Kasumi-1 (cell line): ENCODE measurements at regions not wholly inside any gene's neighbourhood (a gene's known extent, or its start where the extent isn't known, plus 50 kb on each side); places are given as distances from the start of the nearest gene placed in this dataset.
"Not testable (repeated sequence)": the region's sequence is repeated elsewhere in the genome, so short reads cannot be mapped to it uniquely, and the experiment has no call there.

Source experiments
- DNase-seq, 2 experiments: peaks; one replicate each; lab custom pipeline; 2025; lab: John Stamatoyannopoulos, UW

GRCh38 chr1:232579958-232580941 lies 49.7 kb downstream of the SIPA1L2 start:
- no peak for DNase-seq

- DNase-seq, result no peak
Measured at GRCh38 chr1:232579466-232579865, 50.5 kb downstream of the SIPA1L2 start.

GRCh38 chr1:232578651-232579195 lies 51.2 kb downstream of the SIPA1L2 start:
- no peak for DNase-seq

GRCh38 chr1:232577772-232578171 lies 52.2 kb downstream of the SIPA1L2 start:
- DNase-seq, result no peak

- DNase-seq, result no peak
Measured at GRCh38 chr1:232576537-232576936, 53.4 kb downstream of the SIPA1L2 start.

- no peak for DNase-seq
Measured at GRCh38 chr1:232575763-232576040, 54.2 kb downstream of the SIPA1L2 start.

- no peak for DNase-seq
Measured at GRCh38 chr1:232574889-232575762, 54.8 kb downstream of the SIPA1L2 start.

DNA sequence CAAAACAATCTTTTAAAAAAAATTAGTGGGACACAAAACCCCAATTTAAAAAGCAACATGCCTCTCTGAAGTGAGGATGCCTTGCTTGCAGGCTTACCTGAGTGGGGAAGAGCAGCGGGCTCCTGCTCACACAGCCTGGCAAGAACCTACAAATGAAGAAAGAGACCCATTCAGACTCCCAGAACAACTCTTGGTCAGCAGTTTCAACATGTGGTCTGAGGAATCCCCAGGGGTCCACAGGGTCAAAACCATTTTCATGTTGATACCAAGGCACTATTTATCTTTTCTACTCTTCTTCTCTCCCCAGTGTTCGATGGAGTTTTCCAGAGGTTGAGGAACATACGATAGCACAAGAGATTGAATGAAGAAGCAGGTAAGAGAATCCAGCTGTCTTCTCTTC lies 55.9 kb downstream of the SIPA1L2 start:
- DNase-seq, result no peak

DNA sequence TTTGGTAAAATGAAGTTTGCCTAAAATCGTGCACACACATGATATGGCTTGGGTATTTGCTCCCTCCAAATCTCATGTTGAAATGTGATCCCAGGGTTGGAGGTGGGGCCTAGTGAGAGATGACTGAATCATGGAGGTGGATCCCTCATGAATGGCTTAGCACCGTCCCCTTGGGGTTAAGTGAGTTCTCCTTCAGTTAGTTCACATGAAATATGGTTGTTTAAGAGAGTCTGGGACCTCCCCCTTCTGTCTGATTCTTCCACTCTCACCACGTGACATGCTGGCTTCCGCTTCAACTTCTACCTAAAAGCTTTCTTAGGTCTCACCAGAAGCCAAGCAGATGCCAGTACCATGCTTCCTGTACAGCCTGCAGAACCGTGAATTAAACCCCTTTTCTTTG lies 58.4 kb downstream of the SIPA1L2 start:
- DNase-seq, result no peak

- DNase-seq, result no peak
Measured at GRCh38 chr1:232570007-232570406, 59.9 kb downstream of the SIPA1L2 start.

GRCh38 chr1:232569554-232569921 lies 60.4 kb downstream of the SIPA1L2 start:
- DNase-seq, result not testable (repeated sequence)

DNA sequence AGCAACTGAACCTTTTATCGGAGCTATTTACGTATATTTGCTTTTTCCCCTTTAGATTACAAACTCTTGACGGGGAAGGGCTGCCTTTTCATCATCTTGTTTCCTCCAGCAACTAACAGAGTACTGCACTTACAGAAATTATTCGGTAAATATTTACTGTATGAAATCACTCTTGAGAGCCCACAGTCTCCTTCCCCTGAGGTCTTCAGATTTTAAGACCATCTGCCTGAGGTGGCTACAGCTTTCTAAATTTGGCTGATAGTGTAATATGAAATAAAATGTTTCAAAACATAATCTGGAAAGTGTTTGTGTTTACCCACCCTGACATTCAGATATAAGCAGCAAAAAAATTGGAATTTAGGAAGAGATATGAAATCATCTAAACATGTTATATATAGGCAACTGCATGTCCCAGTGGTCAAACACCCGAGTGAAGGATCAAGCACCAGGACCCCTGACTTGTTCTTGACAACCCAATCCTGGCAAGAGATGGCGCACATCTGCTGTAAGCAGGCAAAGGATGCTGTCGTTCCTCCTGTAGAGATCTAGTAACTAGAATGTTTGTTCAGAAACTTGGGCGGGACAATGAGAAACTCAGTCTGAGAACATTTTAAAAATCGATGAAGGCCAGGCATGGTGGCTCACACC lies 60.9 kb downstream of the SIPA1L2 start:
- no peak for DNase-seq

- DNase-seq, result no peak
Measured at GRCh38 chr1:232568331-232568852, 61.5 kb downstream of the SIPA1L2 start.

- DNase-seq, result no peak
Measured at GRCh38 chr1:232566093-232566492, 63.8 kb downstream of the SIPA1L2 start.

- no peak for DNase-seq
Measured at GRCh38 chr1:232562855-232563510, 67.0 kb downstream of the SIPA1L2 start.

- no peak for DNase-seq
Measured at GRCh38 chr1:232561381-232561780, 68.6 kb downstream of the SIPA1L2 start.

- no peak for DNase-seq
Measured at GRCh38 chr1:232560940-232561339, 69.0 kb downstream of the SIPA1L2 start.

DNA sequence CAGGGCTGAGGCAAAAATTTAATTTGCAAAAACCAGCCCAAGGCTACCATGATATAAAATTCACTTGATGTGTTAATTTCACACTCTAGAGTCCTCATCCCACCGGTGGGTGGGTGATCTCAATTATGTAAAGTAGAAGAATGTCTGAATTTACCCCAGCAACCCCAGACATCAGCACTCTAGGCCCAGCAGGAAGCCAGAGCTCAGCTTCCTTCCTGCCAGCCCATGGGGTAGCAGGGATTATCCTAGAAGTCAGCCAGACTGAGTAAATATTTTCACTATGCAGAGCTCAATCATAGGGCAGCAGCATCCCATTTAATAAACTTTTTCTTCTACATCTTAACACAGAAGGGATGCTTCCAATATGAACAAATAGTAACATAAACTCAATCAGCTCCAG lies 71.0 kb downstream of the SIPA1L2 start:
- DNase-seq, result peak; percentile 37 to 51

- DNase-seq, result no peak
Measured at GRCh38 chr1:232557502-232558191, 72.3 kb downstream of the SIPA1L2 start.

- DNase-seq, result no peak
Measured at GRCh38 chr1:232557096-232557495, 72.8 kb downstream of the SIPA1L2 start.

GRCh38 chr1:232556351-232556750 lies 73.6 kb downstream of the SIPA1L2 start:
- DNase-seq, result no peak
